Ammon's horn (tissue), 1 donor: ENCODE measurements at regions not wholly inside any gene's neighbourhood (a gene's known extent, or its start where the extent isn't known, plus 50 kb on each side); places are given as distances from the start of the nearest gene placed in this dataset.
"Not testable (repeated sequence)": the region's sequence is repeated elsewhere in the genome, so short reads cannot be mapped to it uniquely, and the experiment has no call there.

ENCODE experiments used
- DNase-seq: peaks from one replicate; pipeline ENCODE4 v3.0.0-alpha.2; 2016; ENCODE audit warnings: low spot score

DNA sequence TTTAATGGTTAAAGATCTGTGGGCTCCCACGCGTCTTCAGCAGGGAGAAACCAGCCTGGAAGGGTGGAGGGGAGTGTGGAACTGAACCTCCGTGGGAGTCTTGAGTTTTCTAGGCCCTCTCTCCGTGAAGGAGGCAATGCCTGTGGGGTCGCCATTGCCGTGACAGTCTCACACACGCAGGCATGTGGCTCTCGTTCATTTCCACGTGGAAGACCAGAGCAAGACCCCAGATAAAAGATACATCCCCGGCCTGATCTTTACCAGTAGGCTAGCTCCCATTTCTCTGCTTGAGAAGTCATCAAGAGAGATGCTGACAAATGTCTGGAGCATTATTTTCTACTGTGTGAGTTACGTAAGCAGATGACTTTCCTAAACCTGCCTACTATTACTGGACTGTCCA lies 491.7 kb upstream of the LMO3 start:
- DNase-seq: no peak

DNA sequence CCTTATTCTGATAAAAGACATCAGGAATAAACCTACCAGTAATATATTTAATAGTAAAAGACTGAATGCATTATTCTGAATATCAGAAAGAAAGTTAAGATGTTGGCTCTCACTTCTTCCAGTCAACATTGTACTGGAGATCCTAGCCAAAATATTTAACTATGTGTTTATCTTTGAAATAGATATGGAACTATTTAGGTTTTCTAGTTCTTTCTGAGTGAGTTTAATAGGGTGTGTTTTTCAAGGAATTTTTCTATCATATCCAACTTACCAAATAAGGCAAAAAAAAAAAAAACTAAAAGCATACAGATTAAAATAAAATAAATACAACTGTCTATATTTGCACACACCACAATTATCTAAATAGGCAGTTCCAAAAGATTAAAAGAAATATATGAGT lies 478.9 kb upstream of the LMO3 start:
- DNase-seq: no peak

DNA sequence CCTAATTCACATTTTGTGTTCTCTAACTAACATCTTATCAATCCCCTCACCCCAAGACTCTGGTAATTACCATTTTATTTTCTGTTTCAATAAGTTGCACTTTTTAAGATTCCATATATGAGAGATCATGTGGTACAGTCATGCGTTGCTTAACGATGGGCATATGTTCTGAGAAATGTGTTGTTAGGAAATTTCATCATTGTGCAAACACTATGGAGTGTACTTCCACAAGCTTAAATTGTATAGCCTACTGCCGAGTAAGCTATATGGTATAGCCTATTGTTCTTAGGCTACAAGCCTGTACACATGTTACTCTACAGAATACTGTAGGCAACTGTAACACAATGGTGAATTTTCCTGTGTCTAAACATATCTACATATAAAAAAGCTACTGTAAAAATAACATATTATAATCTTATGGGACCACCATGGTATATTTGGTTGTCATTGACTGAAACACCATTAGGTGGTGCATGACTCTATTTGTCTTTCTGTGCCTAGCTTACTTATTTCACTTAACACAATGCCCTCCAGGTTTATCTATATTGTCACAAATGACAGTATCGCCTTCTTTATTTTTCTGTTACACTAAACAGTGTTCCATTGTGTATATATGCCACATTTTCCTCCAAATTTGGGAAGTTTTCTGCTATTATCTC lies 473.4 kb upstream of the LMO3 start:
- DNase-seq: no peak

DNA sequence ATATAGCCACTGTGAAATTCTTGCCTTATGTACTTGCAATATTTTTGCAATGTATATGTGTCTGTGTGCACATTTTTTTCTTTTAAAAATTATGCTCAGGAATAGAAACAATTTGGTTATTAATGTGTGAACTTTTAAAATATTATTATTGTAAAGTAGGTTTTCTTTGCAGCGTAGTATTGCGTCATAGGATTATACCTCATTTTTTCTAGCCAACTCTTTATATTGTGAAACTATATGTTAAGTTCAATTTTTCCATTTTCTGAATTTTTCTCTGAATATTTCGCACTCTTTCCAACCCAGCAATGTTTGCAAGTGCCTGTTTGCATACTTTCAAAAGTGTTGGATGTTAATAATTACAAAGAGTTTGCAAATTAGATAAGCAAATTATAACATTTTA lies 471.6 kb upstream of the LMO3 start:
- DNase-seq: no peak

DNA sequence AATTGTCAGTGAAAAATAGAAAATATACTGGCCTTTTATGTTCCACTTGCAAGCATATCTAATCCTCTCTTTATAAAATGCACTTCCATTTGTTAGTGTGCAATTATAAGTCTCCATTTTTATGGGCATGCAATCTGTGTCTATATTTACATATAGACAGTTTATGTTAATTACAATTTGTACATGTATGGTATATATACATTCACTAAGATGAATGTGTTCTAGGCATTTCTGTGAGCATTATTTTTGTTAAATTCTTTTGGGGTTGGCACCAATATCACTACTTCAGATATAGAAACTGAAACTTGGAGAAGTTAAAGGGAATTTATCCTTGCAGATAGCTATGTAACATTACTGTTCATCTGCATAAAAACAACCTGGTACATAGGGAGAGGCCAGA lies 470.8 kb upstream of the LMO3 start:
- no peak for DNase-seq

DNA sequence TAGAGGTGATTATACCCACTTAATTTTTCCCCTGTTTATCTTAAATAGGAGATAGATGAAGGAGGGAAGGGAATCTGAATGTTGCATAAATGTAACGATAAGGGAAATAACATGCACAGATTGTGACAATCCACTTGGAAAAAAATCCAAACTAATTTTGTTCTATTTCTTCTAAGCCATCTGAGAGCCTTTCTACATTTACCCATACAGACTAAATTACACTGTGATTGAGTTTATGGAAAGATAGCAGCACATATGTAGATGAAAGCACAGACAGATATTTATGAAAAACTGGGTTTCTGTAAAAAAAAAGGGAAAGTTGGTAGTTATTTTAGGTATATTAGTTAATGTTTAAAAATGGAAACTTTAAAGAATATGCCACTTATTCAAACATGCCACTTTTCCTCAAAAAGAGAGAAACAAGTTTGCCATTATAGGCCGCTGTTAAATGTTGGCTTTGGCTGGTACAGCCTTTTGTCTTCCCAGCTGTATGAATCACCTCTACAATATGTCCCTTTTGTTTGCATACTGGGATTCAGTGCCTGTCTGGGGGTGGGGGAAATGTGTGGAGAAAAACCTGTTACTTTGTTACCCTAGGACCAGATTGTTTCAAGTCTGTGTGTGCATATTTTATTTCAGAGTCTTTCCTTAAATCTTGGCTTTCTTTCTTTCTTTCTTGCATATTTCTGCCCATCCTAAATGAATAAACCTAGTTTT lies 470.2 kb upstream of the LMO3 start:
- peak; percentile 48 for DNase-seq

DNA sequence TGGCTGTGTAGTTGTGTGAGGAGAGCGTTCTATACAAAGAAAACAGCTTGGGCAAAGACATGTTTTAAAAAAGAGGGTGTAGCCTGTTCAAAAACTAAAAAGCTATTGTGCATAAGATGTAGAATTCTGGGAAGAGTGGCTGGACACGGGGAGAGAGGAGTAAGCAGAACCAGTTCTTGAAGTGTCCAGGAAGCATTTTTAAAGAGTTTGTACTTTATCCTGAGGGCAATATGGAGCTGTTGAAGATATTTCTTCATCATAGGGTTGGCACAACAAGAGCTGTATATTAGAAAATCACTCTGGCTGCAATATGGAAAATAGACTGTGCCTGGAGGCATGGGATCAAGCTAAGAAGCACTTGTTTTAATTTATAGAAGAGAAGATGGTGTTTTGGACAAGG lies 458.9 kb upstream of the LMO3 start:
- DNase-seq: no peak

DNA sequence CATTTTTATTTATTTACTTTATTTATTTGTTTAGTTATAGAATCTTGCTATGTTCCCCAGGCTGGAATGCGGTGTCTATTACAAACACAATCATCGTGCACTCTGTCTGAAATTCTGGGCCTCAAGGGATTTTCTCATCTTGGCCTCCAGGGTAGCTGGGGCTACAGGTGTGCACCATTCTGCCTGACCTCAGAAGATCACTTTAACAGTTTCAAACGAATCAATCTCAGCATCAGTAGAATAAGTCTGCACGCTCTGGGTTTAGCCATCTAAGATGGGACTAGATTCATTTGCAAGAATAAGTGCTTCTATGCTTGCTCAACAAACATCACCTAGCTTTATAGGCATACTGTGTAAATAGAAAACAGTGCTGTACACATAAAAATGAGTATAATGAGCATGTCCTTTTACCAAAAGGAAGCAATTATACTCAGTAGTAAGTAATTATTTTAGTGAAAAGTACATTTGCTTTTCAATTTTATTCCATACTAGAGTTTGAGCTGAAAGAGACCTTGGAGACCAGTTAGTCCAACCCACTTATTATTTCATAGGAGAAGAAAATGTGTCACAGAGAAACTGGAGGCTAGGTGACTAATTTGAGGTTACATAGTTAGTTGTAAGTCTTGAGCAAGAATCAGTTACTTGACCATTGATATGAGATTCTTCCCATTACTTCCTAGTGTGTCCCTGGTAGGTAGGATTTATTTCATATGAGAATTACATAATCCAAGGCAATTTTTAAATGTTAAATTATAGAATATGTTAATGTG lies 456.5 kb upstream of the LMO3 start:
- DNase-seq: no peak

DNA sequence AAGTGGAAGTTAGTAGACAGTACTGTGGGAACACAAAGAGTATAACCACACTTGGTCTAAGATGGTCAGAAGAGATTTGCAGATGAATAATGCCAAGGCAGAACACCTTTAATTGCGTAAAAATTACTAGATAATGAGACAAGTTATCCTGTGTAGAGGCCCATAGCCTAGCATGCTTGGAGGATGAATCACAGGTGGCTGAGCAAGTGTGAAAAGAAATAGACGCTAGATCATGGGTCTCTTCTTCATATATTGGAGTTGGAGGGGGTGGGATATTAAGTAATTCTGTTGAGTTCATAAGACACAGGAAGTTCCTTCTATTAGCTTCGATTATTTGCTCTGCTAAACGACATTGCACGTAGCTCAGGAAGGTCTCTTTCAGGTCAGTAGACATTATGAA lies 454.3 kb upstream of the LMO3 start:
- no peak for DNase-seq

DNA sequence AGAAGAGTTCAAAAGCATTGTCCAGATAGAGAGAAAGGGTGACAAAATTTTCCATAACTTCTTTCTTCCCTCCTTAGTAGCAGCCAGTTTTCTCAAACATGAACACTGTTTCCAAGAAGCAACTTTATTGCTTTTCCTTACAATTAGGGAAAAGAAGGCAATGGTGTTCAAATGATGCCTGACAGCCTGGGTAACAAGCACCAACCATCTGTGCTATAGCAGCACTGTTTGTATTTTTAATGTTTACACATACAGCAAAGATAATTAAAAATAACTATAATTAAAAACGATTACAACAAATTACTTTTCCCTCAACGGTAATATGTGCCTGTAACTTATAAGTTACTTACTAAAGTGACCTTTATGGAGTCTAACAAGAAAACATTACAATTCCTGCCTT lies 450.6 kb upstream of the LMO3 start:
- DNase-seq: no peak

DNA sequence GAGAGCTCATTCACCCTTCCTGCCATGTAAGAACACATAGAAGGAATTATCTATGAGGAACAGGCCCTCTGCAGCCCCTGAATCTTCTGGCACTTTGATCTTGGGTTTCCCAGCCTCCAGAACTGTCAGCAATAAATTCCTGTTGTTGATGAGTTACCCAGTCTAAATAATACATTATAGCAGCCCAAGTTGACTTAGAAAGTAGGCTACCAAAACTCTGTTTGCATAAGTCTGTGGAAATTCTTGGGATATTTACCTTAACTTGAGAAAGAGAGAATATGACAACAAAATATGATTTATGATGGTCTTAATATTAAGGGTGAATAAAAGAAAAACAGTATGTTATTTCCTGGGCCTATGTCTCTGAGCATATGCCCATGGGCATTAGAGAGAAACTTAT lies 433.0 kb upstream of the LMO3 start:
- no peak for DNase-seq

DNA sequence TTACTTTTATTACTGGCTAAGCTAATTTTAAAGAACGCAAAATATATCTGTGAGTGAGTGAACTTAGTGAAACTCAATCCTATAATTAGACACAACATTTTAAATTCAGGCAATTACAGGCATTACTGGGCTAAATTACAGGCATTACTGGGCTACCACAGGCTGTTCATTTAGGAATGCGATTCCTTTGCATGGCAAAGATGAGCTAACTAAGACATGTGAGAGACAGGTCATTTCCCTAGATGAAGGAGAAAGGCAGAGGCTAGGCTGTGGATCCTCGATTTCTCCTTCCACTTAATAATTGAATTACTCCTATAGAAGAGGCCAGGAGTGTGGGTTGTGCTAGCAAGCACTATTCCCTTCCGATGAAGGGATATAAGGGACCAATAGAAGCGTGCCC lies 429.4 kb upstream of the LMO3 start:
- DNase-seq: no peak

DNA sequence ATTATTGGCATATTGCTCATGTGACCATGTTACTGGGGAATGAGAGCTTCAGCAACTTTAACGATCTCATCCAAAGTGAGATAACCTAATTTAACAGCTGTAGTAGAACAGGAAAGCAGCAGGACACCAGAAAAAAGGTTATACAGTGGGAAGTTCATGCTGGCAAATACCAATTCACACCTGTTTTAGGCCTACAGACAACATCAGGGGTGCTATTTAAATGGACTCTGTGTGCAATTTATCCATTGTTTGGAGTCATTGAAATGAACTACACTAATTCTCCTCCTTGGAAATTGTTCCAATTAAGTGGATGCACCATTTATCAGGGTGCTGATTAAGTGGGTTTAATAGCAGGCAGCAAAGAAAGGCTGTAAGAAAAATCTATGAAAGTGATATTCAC lies 424.4 kb upstream of the LMO3 start:
- DNase-seq: no peak

DNA sequence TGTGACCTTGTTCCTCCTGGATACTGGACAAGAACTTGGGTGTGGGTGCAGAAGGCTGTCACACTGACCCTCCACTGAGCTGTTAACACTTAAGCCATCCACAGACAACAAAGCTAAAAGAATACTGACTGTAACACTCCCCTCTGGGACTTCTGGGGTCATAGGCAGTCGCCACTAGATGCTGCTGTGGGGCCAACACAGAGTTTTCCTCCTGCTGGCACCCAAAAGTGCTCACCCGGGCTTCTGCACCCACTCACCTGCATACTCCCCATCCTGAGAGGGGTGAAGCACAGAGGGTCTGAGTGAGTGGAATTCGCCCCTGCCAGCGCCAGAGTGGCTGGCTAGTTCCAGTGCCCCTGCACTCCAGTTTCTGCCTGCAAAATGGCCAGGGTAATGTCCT lies 422.4 kb upstream of the LMO3 start:
- DNase-seq: no peak

DNA sequence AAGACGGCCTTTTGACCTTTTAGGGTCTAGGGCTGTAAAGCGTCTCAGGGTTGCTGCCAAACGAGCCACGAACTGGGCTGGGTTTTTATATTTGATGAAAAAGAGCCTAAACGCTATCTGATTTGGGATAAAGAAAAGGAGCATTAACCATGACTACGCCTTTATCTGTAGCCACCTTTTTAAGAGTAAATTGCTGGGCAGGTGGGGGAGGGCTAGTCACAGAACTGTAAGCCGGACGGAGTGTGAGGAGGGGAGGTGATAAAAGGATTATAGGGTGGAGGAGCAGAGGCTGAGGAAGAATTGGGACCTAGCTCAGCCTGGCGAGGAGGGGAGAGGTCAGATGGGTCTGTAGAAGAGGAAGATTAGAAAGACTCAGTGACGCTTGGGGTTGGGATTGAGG lies 419.5 kb upstream of the LMO3 start:
- DNase-seq: not testable (repeated sequence)

DNA sequence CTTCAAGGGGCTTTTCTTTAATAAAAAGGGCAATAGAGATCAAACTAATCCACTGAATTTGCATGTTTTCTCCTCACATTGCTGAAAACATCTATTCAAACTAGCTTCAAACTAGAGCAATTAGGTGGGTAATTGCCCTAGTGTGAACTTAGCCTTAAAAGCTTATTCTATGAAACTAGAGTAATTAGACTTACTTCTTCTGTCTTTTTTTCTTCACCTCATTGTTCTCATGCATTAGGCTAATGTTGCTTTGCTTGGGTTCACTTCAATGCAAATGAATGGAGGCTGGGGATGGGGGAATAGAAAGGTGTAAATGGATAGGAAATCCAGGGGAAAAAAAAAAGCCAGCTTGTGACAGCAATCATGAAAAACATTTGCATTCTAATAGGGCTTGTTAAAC lies 414.8 kb upstream of the LMO3 start:
- no peak for DNase-seq

DNA sequence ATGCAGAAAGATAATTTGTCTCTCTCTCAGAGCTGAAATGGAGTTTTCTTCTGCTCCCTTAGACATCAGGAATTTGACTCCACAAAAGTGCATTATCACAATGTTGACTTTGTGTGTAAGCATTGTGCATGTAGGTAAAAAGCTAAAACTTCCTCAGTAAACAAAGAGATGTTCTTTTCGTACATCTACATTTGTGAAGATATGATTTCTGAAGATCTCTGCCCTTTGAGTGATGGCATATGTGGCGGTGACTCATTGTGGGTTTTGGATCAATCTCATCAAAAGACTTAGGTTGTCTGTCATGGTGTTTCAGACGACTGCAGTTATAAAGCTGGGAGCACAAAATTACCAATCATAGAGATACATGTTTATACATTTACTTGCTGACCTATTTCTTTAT lies 411.4 kb upstream of the LMO3 start:
- no peak for DNase-seq

DNA sequence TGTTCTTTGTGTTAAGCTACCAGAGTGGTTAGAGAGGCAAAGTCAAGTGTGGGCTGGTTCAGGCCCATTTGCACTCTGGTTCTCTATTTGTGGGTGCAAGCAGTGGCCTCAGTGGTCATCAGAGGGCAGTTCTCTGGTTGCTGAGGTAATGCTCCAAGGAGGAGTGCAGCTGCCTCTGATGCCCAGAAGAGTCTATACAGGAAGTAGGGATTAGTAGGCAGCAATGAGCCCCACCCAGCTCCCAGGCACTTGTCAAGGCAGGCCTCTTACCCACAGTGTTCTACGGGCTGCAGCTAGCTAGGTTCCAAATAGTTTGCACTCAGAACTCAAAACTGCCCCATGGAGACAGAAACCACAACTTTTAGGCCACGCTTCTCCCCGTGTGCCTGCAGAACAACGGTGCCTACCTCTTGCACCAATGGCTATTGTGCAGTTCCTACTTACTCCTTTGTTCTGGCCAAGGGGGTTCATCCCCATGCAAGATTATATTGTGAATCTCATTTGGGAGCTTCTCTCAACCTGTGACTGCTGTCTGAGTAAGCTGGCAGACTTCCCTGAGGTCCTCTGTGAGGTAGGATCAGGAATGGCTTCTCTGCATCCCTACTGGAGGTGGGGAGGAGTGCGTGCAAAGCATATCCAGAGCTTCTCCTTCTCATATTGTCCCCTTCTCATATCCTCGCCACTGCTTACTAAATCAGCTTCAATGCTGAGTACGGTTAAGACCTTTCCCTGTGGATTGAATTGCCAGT lies 410.3 kb upstream of the LMO3 start:
- DNase-seq: no peak

DNA sequence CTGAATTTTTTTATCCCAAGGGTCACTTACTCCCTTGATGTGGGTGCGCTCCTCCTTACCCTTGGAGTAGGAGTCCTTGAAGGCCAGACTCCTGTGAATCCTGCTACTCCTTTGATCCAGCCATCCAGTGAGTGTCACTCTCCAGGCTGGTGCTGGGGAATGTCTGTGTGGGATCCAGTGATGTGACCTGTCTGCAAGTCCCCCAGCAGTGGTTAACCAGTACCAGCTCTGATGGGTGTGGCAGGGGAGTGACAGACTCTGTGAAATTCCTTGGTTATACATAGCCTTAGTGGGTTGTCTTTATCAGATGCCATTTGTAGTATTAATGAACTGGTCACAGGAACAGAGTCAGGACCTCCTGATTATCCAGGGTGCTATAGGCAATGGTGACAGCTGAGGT lies 409.5 kb upstream of the LMO3 start:
- no peak for DNase-seq

DNA sequence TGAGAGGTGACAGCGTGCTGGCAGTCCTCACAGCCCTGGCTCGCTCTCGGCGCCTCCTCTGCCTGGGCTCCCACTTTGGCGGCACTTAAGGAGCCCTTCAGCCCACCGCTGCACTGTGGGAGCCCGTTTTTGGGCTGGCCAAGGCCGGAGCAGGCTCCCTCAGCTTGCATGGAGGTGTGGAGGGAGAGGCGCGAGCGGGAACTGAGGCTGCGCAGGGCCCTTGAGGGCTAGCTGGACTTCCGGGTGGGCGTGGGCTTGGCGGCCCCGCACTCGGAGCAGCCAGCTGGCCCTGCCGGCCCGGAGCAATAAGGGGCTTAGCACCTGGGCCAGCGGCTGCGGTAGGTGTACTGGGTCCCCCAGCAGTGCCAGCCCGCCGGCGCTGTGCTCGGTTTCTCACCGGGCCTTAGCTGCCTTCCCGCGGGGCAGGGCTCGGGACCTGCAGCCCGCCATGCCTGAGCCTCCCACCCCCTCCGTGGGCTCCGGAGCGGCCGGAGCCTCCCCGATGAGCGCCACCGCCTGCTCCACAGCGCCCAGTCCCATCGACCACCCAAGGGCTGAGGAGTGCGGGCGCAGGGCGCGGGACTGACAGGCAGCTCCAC lies 401.6 kb upstream of the LMO3 start:
- not testable (repeated sequence) for DNase-seq

DNA sequence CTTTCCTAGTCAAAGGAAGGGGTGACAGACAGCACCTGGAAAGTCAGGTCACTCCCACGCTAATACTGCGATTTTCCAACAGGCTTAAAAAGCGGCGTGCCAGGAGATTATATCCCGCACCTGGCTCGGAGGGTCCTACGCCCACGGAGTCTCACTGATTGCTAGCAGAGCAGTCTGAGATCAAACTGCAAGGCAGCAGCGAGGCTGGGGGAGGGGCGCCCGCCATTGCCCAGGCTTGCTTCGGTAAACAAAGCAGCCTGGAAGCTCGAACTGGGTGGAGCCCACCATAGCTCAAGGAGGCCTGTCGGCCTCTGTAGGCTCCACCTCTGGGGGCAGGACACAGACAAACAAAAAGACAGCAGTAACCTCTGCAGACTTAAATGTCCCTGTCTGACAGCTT lies 392.6 kb upstream of the LMO3 start:
- DNase-seq: not testable (repeated sequence)

DNA sequence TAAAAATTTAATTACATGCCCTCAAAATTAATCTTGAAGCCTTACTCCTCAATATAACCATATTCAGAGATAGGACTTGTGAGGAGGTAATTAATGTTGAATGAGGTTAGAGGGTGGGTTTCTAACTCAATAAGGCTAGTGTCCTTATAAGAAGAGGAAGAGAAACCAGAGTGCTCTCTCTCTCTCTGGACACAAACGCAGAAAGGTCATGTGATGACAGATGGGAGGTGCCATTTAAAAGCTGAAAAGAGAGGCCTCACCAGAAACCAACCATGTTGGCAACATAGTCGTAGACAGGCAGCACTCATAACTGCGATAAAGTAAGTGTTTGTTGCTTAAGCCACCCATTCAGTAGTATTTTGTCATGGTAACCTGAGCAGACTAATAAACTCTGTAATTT lies 378.5 kb upstream of the LMO3 start:
- no peak for DNase-seq
